ENCODE measurements at regions not wholly inside any gene's neighbourhood (a gene's known extent, or its start where the extent isn't known, plus 50 kb on each side); places are given as distances from the start of the nearest gene placed in this dataset.

DNA sequence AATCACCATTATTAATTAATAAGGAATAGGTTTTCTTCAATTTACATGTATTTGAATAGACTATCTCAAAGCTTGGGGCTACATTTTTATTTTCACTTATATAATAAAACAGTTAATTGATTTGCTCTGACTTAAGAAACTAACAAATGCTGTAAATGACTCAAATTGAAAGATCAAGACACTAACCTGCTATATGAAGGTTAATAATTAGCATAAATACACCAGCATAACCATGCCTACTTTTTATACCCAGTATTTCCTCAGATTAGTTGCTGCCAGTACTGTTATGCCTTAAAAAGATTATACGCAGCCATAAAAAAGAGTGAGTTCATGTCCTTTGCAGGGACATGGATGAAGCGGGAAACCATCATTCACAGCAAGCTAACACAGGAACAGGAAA lies 1545.1 kb downstream of the AMY1C start:
- TF ChIP-seq CTCF (IDR thresholded peaks at IDR 0.05; ENCODE audit: insufficient read depth, low read length): no peak
- DNase-seq (ENCODE audit: low read depth): no peak
- no peak overlapping the region for H3K4me3 ChIP-seq (ENCODE audit: low read depth, low read length)

DNA sequence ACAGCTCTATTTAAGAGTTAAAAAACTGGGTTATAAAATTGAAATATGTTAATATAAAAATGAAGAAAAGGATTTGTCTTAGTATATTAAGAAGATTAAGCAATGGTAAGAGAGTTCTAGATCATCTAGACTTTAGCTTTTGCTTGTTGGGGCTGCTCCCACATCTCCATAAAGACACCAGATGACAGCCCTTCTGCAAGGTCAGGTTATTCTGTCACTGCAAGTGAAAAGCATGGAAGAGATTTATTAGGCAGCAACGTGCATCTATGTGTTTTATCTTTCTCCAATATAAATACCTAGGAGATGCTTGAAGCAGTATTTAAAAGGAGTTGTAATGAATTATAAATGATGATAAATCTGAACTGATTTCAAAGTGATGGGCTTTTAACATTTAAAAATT lies 1560.4 kb downstream of the AMY1C start:
- no peak for TF ChIP-seq CTCF (IDR thresholded peaks at IDR 0.05; ENCODE audit: insufficient read depth, low read length)
- H3K4me3 ChIP-seq (ENCODE audit: low read depth, low read length): no peak overlapping the region
- DNase-seq (ENCODE audit: low read depth): no peak

- no peak for TF ChIP-seq CTCF (IDR thresholded peaks at IDR 0.05; ENCODE audit: insufficient read depth, low read length)
- no peak for DNase-seq (ENCODE audit: low read depth)
- H3K4me3 ChIP-seq (ENCODE audit: low read depth, low read length): no peak overlapping the region
Observed at GRCh38 chr1:105317976-105318375, 1568.3 kb downstream of the AMY1C start.

DNA sequence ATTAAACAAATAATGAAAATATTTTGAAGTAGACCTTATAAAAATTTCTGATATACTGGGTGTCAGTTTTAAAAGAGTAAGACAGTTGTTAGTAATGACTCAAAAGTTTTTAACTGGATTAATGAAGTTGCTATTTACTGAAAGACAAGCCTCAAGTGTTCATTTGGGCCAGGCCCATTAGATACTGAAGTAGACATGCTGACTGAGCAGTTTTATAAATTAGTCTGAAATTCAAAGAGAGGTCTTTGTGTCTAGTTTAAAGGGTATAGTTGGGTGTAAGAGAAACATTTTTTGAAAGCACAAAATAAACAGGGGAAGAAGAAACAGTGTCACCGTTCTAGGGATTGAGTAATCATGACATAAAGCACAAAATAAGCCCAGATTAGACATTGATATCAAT lies 1577.2 kb downstream of the AMY1C start:
- no peak for TF ChIP-seq CTCF (IDR thresholded peaks at IDR 0.05; ENCODE audit: insufficient read depth, low read length)
- DNase-seq (ENCODE audit: low read depth): no peak
- no peak overlapping the region for H3K4me3 ChIP-seq (ENCODE audit: low read depth, low read length)

GRCh38 chr1:105337420-105337819 lies 1587.7 kb downstream of the AMY1C start:
- H3K4me3 ChIP-seq (ENCODE audit: low read depth, low read length): no peak overlapping the region
- DNase-seq (ENCODE audit: low read depth): no peak
- TF ChIP-seq CTCF (IDR thresholded peaks at IDR 0.05; ENCODE audit: insufficient read depth, low read length): no peak

DNA sequence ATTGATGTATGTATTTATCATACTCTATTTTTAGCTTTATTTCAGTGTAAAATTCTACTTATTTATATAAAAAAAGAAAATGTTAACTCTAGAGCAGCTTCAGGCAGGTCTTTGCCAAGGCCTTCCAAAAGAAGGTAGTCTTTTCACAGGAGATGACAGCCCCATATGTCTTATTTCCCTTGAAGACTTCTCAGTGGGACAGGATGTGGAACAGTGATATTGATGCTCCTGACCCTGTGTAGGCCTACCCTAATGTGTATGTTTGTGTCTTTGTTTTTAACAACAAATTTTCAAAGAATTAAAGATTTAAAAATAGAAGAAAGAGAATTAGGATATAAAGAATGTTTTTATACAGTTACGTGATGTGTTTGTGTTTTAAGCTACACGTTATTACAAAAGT lies 1593.6 kb downstream of the AMY1C start:
- TF ChIP-seq CTCF (IDR thresholded peaks at IDR 0.05; ENCODE audit: insufficient read depth, low read length): no peak

DNA sequence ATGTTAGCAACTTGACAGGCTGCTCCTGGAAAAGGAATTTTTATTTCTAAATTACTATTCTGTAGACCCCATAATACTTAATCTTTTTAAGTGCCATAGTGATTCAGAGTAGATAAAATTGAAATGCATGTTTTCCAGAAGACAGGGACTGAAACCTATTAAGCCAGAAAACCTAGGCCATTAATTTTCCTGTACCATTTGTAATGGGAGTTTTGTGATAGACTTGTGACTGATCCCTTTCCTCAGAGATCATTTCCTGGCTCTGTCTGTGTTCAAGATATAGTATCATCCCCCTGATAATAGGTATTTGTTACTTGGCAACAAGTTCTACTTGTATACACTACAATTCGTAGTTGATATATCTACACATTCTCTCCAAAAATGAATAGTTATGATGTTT lies 1609.8 kb downstream of the AMY1C start:
- TF ChIP-seq CTCF (IDR thresholded peaks at IDR 0.05; ENCODE audit: insufficient read depth, low read length): no peak
- DNase-seq (ENCODE audit: low read depth): no peak
- no peak overlapping the region for H3K4me3 ChIP-seq (ENCODE audit: low read depth, low read length)

More for the DNA sequence above, 1593.6 kb downstream of the AMY1C start:
- H3K4me3 ChIP-seq (ENCODE audit: low read depth, low read length): no peak overlapping the region
- DNase-seq (ENCODE audit: low read depth): no peak

Data from fibroblast of the aortic adventitia (primary cell).